Activated CD4-positive, alpha-beta T cell treated with anti-CD3 and anti-CD28 coated beads, Interleukin-2, Interleukin-6, amounts not matched to agents 100 ng/mL and 50 ng/mL, durations not matched to agents 16 hours and 8 hours (primary cell): ENCODE measurements at regions not wholly inside any gene's neighbourhood (a gene's known extent, or its start where the extent isn't known, plus 50 kb on each side); places are given as distances from the start of the nearest gene placed in this dataset.
"Not testable (repeated sequence)": the region's sequence is repeated elsewhere in the genome, so short reads cannot be mapped to it uniquely, and the experiment has no call there.

Source experiments
- DNase-seq: peaks from one replicate; pipeline ENCODE4 v3.0.0-alpha.2; 2020

GRCh38 chr9:27675354-27675753 lies 102.1 kb upstream of the C9orf72 start:
- no peak for DNase-seq

DNA sequence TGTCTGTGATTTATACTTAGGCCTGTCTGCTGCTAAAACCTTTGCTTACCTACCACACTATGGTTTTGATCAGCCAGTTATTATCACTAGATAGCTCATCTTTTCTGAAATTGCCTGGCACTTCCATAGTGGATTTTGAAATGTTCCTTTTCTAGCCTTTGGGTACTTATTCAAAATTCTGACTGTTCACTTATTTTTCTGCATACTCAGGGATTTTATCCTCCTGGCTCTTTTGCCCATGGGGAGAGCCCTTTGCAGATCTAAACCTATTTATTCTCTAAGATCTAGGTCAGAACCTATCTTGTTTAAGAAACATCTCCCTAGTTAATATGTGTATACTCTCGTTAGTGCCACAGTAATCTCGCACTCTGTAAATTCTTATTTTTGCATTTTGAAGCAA lies 103.5 kb upstream of the C9orf72 start:
- no peak for DNase-seq

- DNase-seq, result no peak
Measured at GRCh38 chr9:27679338-27679737, 106.1 kb upstream of the C9orf72 start.

- DNase-seq, result no peak
Measured at GRCh38 chr9:27683181-27683580, 109.9 kb upstream of the C9orf72 start.

- DNase-seq, result no peak
Measured at GRCh38 chr9:27688954-27689353, 115.7 kb upstream of the C9orf72 start.

GRCh38 chr9:27690816-27691215 lies 117.5 kb upstream of the C9orf72 start:
- not testable (repeated sequence) for DNase-seq

DNA sequence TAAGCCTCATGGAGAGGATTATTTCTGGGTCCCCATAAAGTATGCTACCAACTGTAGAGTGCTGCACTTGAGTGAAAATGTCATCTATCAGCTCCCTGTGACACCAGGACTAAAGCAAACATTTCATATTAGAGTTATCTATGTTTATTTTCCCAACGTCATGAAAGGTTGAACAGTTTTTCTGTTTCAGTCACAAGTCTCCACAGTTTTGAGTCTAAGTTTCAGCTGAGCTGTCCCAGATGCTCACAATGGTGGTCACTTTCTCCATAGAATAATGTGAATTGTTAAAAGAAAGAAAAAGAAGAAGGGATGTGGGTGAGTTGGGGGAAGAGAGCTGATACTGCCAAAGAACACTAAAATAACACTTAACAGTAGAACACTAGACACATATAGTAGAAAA lies 126.3 kb upstream of the C9orf72 start:
- DNase-seq, result no peak

- no peak for DNase-seq
Measured at GRCh38 chr9:27701016-27701415, 127.7 kb upstream of the C9orf72 start.

- no peak for DNase-seq
Measured at GRCh38 chr9:27701587-27701986, 128.3 kb upstream of the C9orf72 start.

GRCh38 chr9:27703216-27703980 lies 130.1 kb upstream of the C9orf72 start:
- no peak for DNase-seq

DNA sequence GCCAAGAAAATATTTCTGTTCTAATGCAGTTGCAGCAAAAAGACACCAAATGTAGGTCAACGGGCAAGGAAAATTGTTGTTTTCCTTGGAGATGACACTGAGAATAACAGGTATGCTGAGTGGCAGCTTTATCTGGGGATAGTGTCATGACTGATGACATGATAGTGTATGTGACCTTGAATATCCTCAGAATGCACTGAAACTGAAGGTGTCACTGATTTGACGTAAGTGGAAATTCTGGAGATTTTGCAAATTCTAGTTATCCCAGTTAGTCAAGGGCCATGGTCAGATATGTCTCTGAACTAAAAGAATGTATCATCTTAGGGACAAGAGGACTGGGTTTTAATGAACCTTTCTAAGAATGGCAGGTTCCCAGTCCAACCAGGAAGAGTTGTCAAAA lies 138.0 kb upstream of the C9orf72 start:
- no peak for DNase-seq

DNA sequence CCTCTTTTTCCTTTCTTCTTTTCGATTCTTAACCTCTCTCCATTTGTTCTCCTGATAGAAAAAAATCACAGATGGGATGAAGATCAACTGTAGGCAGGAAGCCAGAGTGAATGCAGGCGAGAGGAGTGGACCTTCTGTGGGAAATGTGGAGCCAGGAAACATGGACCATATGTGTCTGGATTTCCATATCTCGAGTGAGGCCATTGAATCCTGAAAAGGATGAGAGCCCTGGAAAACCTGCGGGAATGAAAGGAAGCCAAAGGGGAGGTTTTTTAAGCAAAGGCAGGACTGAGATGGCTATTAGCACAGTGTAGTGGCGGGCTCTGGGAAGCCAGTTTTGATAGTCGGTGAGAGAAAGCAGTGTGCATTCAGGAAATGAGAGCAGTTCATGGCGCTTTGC lies 139.5 kb upstream of the C9orf72 start:
- no peak for DNase-seq

- no peak for DNase-seq
Measured at GRCh38 chr9:27714388-27714787, 141.1 kb upstream of the C9orf72 start.

DNA sequence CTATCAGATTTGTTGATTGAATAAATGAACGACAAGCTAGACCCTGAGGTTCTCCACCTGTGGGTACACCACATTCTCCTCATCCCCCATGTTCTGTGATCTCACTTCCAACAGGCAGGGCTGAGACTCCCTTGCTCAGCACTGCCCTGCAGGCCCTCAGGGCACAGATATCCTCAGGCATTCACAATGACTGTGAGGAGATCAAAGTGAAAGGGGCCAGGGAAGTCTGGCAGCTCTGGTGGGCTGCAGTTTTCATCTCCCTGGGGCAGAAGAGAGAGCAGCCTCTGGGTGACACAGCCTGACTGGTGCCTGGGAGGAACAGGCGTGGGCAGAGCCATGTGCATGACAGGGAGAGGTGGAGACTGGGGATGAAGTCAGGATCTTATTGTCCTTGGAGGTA lies 142.4 kb upstream of the C9orf72 start:
- DNase-seq, result no peak

- no peak for DNase-seq
Measured at GRCh38 chr9:27717991-27718390, 144.7 kb upstream of the C9orf72 start.

DNA sequence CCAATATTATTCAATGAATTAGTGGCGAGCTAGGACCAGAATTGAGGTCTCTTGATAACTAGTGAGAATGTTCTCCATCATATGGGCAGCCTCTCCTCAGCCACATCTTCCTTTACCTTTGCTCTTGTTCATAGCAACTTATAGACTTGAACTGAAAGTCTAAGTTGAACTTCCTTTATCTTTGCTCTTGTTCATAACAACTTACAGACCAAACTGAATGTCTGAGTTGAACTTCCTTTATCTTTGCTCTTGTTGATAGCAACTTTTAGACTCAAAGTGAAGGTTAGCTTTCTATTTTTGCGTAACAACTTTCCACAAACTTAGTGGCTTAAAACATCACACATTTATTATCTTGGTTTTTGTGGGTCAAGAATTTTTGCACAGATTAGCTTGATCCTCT lies 146.4 kb upstream of the C9orf72 start:
- DNase-seq, result no peak

DNA sequence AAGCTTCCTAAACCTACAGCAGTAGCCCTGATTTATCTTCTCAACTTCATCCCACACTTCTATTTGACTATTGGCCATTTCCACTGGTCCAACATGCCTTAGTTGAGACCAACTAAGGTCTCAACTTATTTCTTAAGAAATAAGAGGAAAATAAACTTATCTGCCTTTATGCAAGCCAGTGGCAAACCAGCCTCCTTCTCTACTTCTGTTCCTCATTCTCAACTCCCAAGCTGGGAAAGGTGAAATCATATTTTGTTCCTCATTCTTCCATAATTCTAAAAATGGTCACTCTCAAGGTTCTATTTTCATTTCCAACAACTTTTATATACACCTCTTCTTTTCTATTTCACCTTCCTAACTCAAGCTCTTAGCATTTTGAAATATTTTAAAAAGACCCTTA lies 149.6 kb upstream of the C9orf72 start:
- no peak for DNase-seq

GRCh38 chr9:27726244-27727081 lies 153.2 kb upstream of the C9orf72 start:
- peak; percentile 70 for DNase-seq

DNA sequence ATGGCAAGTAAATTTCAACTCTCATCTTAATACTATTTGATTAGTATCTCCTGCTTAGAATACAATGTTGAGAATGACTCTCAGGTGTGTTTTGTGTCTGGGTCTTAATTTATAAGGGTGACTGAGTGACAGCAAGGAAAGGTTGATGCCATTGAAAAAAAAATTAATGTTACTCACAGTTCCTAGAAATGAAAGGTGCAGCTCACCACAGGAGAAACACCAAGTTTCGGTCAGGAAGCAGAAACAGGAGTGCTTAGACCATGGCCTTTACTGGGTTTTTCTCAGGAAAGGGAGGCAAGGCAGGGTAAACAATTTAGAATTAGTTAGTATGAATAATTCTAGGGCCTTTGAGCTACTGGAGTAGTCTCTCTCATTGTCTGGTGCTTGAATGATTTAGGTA lies 159.2 kb upstream of the C9orf72 start:
- DNase-seq, result peak; percentile 28

- DNase-seq, result no peak
Measured at GRCh38 chr9:27743490-27743889, 170.2 kb upstream of the C9orf72 start.

DNA sequence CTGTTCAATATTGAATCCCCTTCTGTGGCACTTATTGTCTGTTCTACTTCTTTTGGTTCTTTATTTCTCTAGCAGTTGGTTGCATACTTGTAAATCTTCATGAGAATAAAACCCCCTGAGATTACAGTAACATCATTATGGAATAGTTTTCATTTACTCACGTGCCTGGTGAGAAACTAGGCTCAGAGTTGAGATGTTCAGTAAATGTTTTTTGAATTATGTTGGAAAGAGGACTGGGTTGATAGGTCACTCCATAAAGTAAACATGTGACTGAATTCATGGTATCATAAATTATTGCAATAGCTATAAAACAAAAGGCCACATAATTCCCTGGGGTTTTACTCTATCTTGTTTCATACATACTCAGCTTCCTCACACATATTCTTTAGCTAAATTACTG lies 174.2 kb upstream of the C9orf72 start:
- no peak for DNase-seq

- DNase-seq, result no peak
Measured at GRCh38 chr9:27749838-27750237, 176.6 kb upstream of the C9orf72 start.

DNA sequence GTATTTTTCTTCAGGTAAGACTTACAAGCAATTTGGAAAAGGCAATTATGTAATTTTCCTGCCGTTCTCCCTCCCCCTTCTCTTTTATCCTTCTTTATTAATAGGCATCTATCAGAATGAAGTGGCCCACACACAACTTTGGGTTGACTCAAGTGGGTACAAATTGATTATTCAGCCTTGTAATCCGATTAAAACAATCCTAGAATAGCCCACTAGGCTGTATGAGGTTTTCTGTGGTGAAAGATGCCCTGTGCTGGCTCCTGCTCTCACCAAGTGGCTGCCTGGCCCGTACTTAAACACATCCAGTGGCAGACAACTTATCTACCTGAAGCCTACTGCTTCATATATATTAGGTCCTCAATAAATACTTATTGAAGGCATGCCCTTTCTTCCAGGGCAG lies 177.3 kb upstream of the C9orf72 start:
- DNase-seq, result no peak

GRCh38 chr9:27752069-27752468 lies 178.8 kb upstream of the C9orf72 start:
- no peak for DNase-seq
